ENCODE measurements at regions not wholly inside any gene's neighbourhood (a gene's known extent, or its start where the extent isn't known, plus 50 kb on each side); places are given as distances from the start of the nearest gene placed in this dataset.

DNA sequence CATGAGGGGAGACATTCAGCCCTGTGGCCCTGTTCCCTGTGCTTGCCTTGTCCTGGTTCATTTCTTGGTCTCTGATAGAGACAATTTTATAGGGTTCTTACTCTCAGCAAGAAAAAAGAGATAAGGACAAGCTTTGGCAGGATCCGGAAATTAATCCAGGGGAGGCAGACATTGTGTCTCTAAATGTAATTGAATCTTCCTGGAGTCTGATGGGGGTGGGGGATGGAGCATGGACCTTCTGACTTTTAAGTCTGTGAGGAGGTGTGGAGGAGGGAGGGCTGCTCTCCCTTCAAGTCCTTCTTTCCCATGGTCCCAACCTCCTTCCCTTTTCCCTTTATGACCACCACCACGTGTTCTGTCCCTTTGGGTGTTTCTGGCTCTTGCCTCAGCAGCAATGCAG, 512.7 kb downstream of the DHX35 start:
- H3K4me3 ChIP-seq (ENCODE audit: low read length) = no peak overlapping the region

DNA sequence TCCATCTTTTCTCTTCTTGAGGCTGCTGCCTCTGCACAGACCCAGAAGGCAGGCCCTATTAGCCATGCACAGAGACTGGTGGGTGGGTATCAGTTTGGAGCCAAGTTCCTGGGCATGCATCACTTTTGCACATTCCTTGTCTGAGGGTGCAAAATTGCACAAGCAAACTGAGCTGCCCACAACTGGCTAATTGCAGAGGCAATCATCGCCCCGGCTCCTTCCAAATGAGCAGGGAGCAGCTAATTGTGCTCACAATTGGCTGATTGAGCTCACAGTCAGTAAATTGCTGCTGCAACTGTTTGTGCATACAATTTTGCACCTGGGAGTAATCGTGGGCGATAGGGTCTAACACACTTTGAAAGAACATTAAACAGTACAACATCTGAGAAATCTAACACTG, 511.4 kb downstream of the DHX35 start:
- no peak overlapping the region for H3K4me3 ChIP-seq (ENCODE audit: low read length)
- TF ChIP-seq, protein P1, sequence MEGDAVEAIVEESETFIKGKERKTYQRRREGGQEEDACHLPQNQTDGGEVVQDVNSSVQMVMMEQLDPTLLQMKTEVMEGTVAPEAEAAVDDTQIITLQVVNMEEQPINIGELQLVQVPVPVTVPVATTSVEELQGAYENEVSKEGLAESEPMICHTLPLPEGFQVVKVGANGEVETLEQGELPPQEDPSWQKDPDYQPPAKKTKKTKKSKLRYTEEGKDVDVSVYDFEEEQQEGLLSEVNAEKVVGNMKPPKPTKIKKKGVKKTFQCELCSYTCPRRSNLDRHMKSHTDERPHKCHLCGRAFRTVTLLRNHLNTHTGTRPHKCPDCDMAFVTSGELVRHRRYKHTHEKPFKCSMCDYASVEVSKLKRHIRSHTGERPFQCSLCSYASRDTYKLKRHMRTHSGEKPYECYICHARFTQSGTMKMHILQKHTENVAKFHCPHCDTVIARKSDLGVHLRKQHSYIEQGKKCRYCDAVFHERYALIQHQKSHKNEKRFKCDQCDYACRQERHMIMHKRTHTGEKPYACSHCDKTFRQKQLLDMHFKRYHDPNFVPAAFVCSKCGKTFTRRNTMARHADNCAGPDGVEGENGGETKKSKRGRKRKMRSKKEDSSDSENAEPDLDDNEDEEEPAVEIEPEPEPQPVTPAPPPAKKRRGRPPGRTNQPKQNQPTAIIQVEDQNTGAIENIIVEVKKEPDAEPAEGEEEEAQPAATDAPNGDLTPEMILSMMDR (IDR thresholded peaks at IDR 0.05; ENCODE audit: insufficient read depth, low read depth, low read length, missing control alignments) = no peak

More for the DNA sequence above, 512.7 kb downstream of the DHX35 start:
- TF ChIP-seq, protein P1 (IDR thresholded peaks at IDR 0.05; ENCODE audit: insufficient read depth, low read depth, low read length, missing control alignments) = no peak
- DNase-seq (ENCODE audit: low read depth) = no peak

GRCh38 chr20:39468703-39469102, 506.6 kb downstream of the DHX35 start:
- H3K4me3 ChIP-seq (ENCODE audit: low read length) = no peak overlapping the region
- DNase-seq (ENCODE audit: low read depth) = no peak
- TF ChIP-seq, protein P1 (IDR thresholded peaks at IDR 0.05; ENCODE audit: insufficient read depth, low read depth, low read length, missing control alignments) = no peak

More for the DNA sequence above, 511.4 kb downstream of the DHX35 start:
- DNase-seq (ENCODE audit: low read depth) = no peak

DNA sequence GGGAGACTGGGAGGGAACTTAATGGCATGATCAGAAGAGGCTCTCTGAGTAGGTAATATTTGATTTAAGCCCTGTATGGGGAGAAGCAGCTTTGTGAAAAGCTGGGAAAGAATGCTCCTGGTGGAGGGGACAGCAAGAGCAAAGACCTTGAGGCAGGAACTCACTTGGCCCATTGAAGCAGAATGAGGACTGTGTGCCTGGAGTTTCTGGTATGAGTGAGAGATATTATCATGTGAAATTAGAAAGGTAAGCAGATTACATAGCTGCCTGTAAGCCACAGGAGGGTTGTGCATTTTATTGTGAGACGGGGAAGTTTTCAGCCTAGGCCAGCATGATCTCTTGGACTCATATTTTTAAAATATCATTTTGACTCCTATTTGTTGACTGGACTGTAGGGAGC, 502.1 kb downstream of the DHX35 start:
- DNase-seq (ENCODE audit: low read depth) = no peak
- no peak overlapping the region for H3K4me3 ChIP-seq (ENCODE audit: low read length)
- TF ChIP-seq, protein P1 (IDR thresholded peaks at IDR 0.05; ENCODE audit: insufficient read depth, low read depth, low read length, missing control alignments) = no peak

DNA sequence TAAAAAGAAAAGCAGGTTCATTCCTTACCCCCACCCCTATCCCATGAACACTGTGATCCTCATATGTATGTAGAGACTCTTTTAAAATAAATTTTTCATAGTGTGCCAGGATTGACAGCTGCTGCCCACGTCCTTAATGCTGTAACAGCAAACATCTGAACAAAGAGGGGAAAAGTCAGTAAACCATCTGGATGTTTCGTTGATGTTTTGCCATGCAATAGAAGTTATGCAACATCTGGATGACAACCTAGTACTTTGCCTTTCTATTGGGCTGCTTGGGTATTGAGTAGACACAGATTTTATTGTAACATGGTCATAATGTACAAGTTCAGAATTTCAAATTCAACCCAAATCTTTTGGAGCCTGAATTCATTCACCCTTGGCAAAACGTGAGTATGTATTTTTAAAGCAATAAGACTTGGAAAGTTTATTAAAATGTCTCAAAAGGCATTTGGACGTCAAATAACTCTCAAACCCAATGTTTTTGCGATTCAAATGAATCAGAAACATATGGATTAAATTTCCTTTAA, 500.3 kb downstream of the DHX35 start:
- no peak overlapping the region for H3K4me3 ChIP-seq (ENCODE audit: low read length)
- DNase-seq (ENCODE audit: low read depth) = no peak
- TF ChIP-seq, protein P1 (IDR thresholded peaks at IDR 0.05; ENCODE audit: insufficient read depth, low read depth, low read length, missing control alignments) = no peak

DNA sequence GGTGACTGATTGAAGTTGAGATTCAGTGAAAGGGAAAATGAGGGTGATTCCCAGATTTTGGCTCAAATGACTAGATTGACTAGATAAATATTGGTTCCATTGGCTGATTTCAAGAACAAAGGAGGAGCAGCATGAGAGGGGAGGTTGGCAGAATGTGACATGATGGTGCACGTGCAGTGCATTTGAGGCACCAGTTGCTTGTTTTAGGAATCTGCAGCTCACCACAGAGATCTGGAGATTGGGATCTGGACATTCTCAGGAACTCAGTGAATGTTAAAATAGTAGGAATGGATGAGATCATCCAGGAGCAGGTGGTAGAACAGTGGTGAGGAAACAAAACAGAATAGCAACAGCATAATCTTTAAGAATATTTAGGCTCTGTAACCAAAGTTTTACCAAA, 496.3 kb downstream of the DHX35 start:
- no peak for DNase-seq (ENCODE audit: low read depth)
- TF ChIP-seq, protein P1 (IDR thresholded peaks at IDR 0.05; ENCODE audit: insufficient read depth, low read depth, low read length, missing control alignments) = no peak

DNA sequence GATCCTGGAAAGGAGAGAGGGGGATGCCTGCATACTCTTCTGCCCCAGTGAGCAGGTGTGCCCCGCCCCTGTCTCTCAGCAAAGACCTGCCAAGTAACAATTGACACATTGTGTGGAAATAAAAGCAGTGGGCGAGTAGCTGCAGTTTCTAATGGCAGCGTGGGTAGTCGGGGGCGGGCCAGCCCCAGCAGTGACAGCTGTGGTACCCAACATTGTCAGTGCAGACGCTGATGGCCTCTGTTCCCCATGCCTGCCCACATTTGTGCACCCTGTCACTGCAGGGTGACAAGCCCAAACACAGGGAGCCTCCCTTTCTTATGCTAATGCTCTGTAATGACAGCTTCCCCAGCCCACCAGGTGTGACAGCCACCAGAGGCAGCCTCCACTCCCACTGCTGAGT, 491.7 kb downstream of the DHX35 start:
- DNase-seq (ENCODE audit: low read depth) = no peak
- no peak overlapping the region for H3K4me3 ChIP-seq (ENCODE audit: low read length)

More for the DNA sequence above, 496.3 kb downstream of the DHX35 start:
- H3K4me3 ChIP-seq (ENCODE audit: low read length) = no peak overlapping the region

More for the DNA sequence above, 491.7 kb downstream of the DHX35 start:
- TF ChIP-seq, protein P1 (IDR thresholded peaks at IDR 0.05; ENCODE audit: insufficient read depth, low read depth, low read length, missing control alignments) = no peak

Data from epithelial cell of esophagus (primary cell).